GM19455 (cell line): ENCODE measurements at regions not wholly inside any gene's neighbourhood (a gene's known extent, or its start where the extent isn't known, plus 50 kb on each side); places are given as distances from the start of the nearest gene placed in this dataset.
"Not testable (repeated sequence)": the region's sequence is repeated elsewhere in the genome, so short reads cannot be mapped to it uniquely, and the experiment has no call there.

ENCODE experiments used
- ATAC-seq: cut with Tn5 transposase; IDR thresholded peaks from one replicate; pipeline ENCODE4 v1.9.1; 2021; ENCODE audit not compliant: unreplicated experiment

GRCh38 chr7:68748934-68749900 lies 849.1 kb upstream of the AUTS2 start:
- no peak for ATAC-seq

- no peak for ATAC-seq
Measured at GRCh38 chr7:68752485-68753178, 845.6 kb upstream of the AUTS2 start.

GRCh38 chr7:68754414-68754813 lies 843.9 kb upstream of the AUTS2 start:
- no peak for ATAC-seq

- no peak for ATAC-seq
Measured at GRCh38 chr7:68756986-68757495, 841.2 kb upstream of the AUTS2 start.

- no peak for ATAC-seq
Measured at GRCh38 chr7:68760556-68760955, 837.7 kb upstream of the AUTS2 start.

- no peak for ATAC-seq
Measured at GRCh38 chr7:68767462-68767861, 830.8 kb upstream of the AUTS2 start.

- ATAC-seq, result no peak
Measured at GRCh38 chr7:68770649-68771048, 827.6 kb upstream of the AUTS2 start.

- no peak for ATAC-seq
Measured at GRCh38 chr7:68776326-68776725, 821.9 kb upstream of the AUTS2 start.

GRCh38 chr7:68783684-68784083 lies 814.6 kb upstream of the AUTS2 start:
- no peak for ATAC-seq

- ATAC-seq, result no peak
Measured at GRCh38 chr7:68785036-68785435, 813.2 kb upstream of the AUTS2 start.

GRCh38 chr7:68787566-68787965 lies 810.7 kb upstream of the AUTS2 start:
- no peak for ATAC-seq

GRCh38 chr7:68788529-68788928 lies 809.7 kb upstream of the AUTS2 start:
- ATAC-seq, result not testable (repeated sequence)

GRCh38 chr7:68789597-68789996 lies 808.7 kb upstream of the AUTS2 start:
- ATAC-seq, result no peak

- no peak for ATAC-seq
Measured at GRCh38 chr7:68792351-68792750, 805.9 kb upstream of the AUTS2 start.

GRCh38 chr7:68793513-68793912 lies 804.8 kb upstream of the AUTS2 start:
- ATAC-seq, result no peak

- ATAC-seq, result no peak
Measured at GRCh38 chr7:68800316-68800715, 798.0 kb upstream of the AUTS2 start.

- no peak for ATAC-seq
Measured at GRCh38 chr7:68805159-68805558, 793.1 kb upstream of the AUTS2 start.

GRCh38 chr7:68807666-68808065 lies 790.6 kb upstream of the AUTS2 start:
- ATAC-seq, result no peak

GRCh38 chr7:68813551-68814080 lies 784.7 kb upstream of the AUTS2 start:
- ATAC-seq, result no peak

GRCh38 chr7:68816491-68816890 lies 781.8 kb upstream of the AUTS2 start:
- no peak for ATAC-seq

GRCh38 chr7:68820321-68820720 lies 778.0 kb upstream of the AUTS2 start:
- no peak for ATAC-seq

GRCh38 chr7:68821846-68822245 lies 776.4 kb upstream of the AUTS2 start:
- ATAC-seq, result no peak
